Type B pancreatic cell (in vitro differentiated cells): ENCODE measurements at regions not wholly inside any gene's neighbourhood (a gene's known extent, or its start where the extent isn't known, plus 50 kb on each side); places are given as distances from the start of the nearest gene placed in this dataset.

Experiments used
- DNase-seq: peaks from one replicate; pipeline ENCODE4 v3.0.0; 2021; ENCODE audit warnings: mixed read lengths; ENCODE audit not compliant: unreplicated experiment; ENCODE audit errors: extremely low spot score
- H3K27ac Mint-ChIP-seq: 2 replicates; pipeline ENCODE4 v1.8.0; 2021; ENCODE audit warnings: mild to moderate bottlenecking, mixed read lengths
- H3K27me3 Mint-ChIP-seq: 2 replicates; pipeline ENCODE4 v1.8.0; 2021; ENCODE audit warnings: mixed read lengths
- H3K36me3 Mint-ChIP-seq: 2 replicates; pipeline ENCODE4 v1.8.0; 2021; ENCODE audit warnings: mixed read lengths
- H3K4me1 Mint-ChIP-seq: one replicate; pipeline ENCODE4 v1.8.0; 2021; ENCODE audit warnings: mixed read lengths; ENCODE audit not compliant: unreplicated experiment
- H3K4me3 Mint-ChIP-seq: 2 replicates; pipeline ENCODE4 v1.8.0; 2021; ENCODE audit warnings: mild to moderate bottlenecking, mixed read lengths
- H3K9me3 Mint-ChIP-seq: 2 replicates; pipeline ENCODE4 v1.8.0; 2021; ENCODE audit warnings: mixed read lengths
- CTCF ChIP-seq: fragments of 200-600 bp; sonication (generic); conservative IDR thresholded peaks from 2 replicates; pipeline ENCODE4 v1.5.0; 2021; ENCODE audit warnings: antibody characterized with exemption, mild to moderate bottlenecking

- Mint-ChIP-seq H3K9me3 (peaks cover 5% of the 10 kb centered on the region), H3K36me3 (no peaks in the 10 kb centered on the region), H3K4me1 (peaks cover 12% of the 10 kb centered on the region), H3K4me3 (no peak overlapping the region), H3K27me3 (peaks cover 18% of the 10 kb centered on the region), H3K27ac (no peak overlapping the region)
- TF ChIP-seq CTCF = no peak
- no peak for DNase-seq
These were observed 104.3 kb upstream of the ST6GAL2 start for GRCh38 chr2:106990297-106990696.

GRCh38 chr2:106991866-106992265 is 105.9 kb upstream of the ST6GAL2 start:
- H3K36me3 Mint-ChIP-seq = no peaks in the 10 kb centered on the region
- DNase-seq = no peak
- peaks cover 5% of the 10 kb centered on the region for H3K9me3 Mint-ChIP-seq
- H3K27me3 Mint-ChIP-seq = peaks cover 25% of the 10 kb centered on the region
- TF ChIP-seq CTCF = no peak
- H3K27ac Mint-ChIP-seq = no peak overlapping the region
- peaks cover 22% of the 10 kb centered on the region for H3K4me1 Mint-ChIP-seq
- no peak overlapping the region for H3K4me3 Mint-ChIP-seq

GRCh38 chr2:106995556-106995955 is 109.6 kb upstream of the ST6GAL2 start:
- Mint-ChIP-seq H3K9me3 (peaks cover 5% of the 10 kb centered on the region), H3K36me3 (no peaks in the 10 kb centered on the region), H3K27ac (peak overlapping the region; percentile 20), H3K4me3 (no peak overlapping the region), H3K4me1 (peaks cover 16% of the 10 kb centered on the region), H3K27me3 (peaks cover 40% of the 10 kb centered on the region)
- DNase-seq = no peak
- TF ChIP-seq CTCF = no peak

- H3K27ac Mint-ChIP-seq = peak overlapping the region; percentile 20
- peaks cover 16% of the 10 kb centered on the region for H3K4me1 Mint-ChIP-seq
- no peak for TF ChIP-seq CTCF
These were observed 110.3 kb upstream of the ST6GAL2 start for GRCh38 chr2:106996171-106996769.

GRCh38 chr2:106997204-106997603 is 111.2 kb upstream of the ST6GAL2 start:
- Mint-ChIP-seq H3K9me3 (peaks cover 5% of the 10 kb centered on the region), H3K27me3 (peaks cover 42% of the 10 kb centered on the region), H3K27ac (no peak overlapping the region), H3K4me3 (no peak overlapping the region), H3K36me3 (no peaks in the 10 kb centered on the region), H3K4me1 (peaks cover 20% of the 10 kb centered on the region)
- no peak for TF ChIP-seq CTCF
- DNase-seq = no peak

More at GRCh38 chr2:106996171-106996769, 110.3 kb upstream of the ST6GAL2 start:
- DNase-seq = no peak
- peaks cover 40% of the 10 kb centered on the region for H3K27me3 Mint-ChIP-seq
- peak overlapping the region; percentile 62 for H3K4me3 Mint-ChIP-seq
- H3K36me3 Mint-ChIP-seq = no peaks in the 10 kb centered on the region
- peaks cover 5% of the 10 kb centered on the region for H3K9me3 Mint-ChIP-seq
